Activated naive CD8-positive, alpha-beta T cell treated with anti-CD3 and anti-CD28 coated beads, Interleukin-2, amount 50 U/mL, for 16 hours (primary cell): ENCODE measurements at regions not wholly inside any gene's neighbourhood (a gene's known extent, or its start where the extent isn't known, plus 50 kb on each side); places are given as distances from the start of the nearest gene placed in this dataset.

Experiments used
- DNase-seq: peaks from one replicate; pipeline ENCODE4 v3.0.0-alpha.2; 2020; ENCODE audit warnings: low read depth, low spot score

GRCh38 chr16:79331066-79331465 lies 269.5 kb downstream of the MAF start:
- no peak for DNase-seq

GRCh38 chr16:79329967-79330366 lies 270.6 kb downstream of the MAF start:
- no peak for DNase-seq

- DNase-seq = no peak
These were observed 271.4 kb downstream of the MAF start for GRCh38 chr16:79329166-79329521.

- no peak for DNase-seq
These were observed 272.0 kb downstream of the MAF start for GRCh38 chr16:79328402-79329165.

GRCh38 chr16:79327836-79328235 lies 272.7 kb downstream of the MAF start:
- DNase-seq = no peak

DNA sequence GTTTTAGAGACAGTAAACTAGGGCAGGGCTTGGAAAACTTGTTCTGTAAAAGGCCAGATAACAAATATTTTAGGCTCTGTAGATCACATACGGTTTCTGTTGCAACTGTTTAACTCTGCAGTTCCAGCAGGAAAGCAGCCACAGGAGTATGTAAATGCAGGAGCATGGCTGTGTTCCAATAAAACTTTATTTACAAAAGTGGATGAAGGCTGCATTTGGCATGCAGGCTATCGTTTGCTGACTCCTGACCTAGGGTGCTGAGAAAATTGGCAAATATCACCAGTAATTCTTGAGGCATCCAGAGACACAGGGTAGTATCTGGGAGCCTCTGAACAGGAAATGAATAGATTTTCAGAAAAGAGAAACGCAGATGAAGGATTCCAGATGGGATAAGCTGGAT lies 274.0 kb downstream of the MAF start:
- no peak for DNase-seq

- no peak for DNase-seq
These were observed 275.2 kb downstream of the MAF start for GRCh38 chr16:79325226-79325945.

- no peak for DNase-seq
These were observed 279.6 kb downstream of the MAF start for GRCh38 chr16:79320956-79321355.

- DNase-seq = no peak
These were observed 282.2 kb downstream of the MAF start for GRCh38 chr16:79318143-79318899.

GRCh38 chr16:79317521-79317920 lies 283.0 kb downstream of the MAF start:
- no peak for DNase-seq

DNA sequence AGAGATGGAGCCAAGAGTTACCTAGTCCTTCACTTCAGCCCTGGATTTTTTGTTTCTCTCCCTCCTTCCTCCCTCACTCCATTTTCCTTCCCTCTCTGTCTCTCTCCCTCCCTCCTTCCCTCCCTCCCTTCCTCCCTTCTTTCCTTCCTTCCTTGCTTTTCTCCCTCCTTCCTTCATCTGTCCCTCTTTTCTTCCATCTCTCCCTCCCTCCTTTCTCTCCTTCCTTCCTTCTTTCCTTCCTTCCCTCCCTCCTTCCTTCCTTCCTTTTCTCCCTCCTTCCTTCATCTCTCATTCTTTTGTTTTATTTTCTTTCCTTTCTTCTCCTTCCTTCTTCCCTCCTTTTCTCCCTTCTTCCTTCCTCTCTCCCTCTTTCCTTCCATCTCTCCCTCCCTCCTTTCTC lies 283.5 kb downstream of the MAF start:
- no peak for DNase-seq

DNA sequence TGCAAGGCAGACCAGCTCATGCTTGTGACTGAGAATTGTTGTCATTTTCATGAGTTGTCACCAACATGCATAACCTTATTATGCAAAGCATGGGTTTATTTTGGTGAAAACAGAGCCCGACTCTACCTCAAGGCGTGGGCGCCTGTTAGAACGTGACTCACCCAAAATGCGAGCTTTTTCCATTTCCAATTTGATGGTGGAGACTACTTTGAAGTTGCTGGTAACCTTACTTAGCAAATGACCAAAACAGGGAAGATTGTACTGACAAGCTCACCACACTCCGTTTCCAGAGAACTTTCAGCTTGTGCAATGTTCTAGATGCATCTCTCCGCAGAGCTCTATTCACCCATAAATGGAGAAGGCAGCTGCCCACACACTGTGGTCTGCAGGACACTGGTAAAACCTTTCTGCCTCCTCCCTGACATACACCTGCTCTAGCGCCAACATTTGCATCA lies 284.5 kb downstream of the MAF start:
- no peak for DNase-seq

- DNase-seq = no peak
These were observed 288.0 kb downstream of the MAF start for GRCh38 chr16:79312502-79312901.

DNA sequence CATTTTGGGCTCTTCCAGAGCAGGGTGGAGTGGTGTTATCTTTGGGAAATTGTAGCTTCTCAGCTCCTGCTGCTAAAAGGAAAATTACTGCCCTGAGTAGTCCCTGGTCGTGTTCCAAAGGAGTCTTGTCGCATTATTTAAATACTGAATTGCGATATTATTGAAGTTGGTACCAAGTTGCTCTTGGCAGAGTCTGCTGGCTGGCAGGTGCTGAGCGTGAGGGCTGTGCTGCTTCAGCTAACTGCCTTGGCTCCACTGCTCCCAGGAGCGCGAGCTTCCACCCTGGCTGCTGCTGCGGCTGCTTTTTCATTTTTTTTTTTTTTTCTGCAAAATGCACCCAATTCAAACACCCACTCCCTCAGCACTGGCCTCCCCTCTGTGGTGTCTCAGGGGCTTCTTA lies 289.8 kb downstream of the MAF start:
- DNase-seq = no peak

DNA sequence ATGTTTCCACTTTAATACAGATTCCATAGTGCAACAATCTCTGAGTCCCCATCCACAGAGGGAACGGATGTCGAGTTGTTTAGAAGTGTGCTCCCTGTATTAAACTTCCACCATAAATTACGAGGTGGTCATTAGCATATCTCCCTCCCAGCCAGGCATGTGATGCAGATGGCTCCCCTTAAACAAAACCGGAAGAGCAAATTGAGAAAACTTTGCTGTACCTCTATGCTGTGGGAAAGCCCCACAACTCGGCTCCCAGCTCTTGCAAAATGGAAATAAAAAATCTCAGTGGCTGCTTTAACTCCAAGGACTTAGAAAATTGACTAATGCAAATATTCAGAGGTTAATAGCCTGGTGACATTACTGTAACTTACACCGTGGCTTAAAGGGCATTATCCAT lies 290.9 kb downstream of the MAF start:
- DNase-seq = no peak

DNA sequence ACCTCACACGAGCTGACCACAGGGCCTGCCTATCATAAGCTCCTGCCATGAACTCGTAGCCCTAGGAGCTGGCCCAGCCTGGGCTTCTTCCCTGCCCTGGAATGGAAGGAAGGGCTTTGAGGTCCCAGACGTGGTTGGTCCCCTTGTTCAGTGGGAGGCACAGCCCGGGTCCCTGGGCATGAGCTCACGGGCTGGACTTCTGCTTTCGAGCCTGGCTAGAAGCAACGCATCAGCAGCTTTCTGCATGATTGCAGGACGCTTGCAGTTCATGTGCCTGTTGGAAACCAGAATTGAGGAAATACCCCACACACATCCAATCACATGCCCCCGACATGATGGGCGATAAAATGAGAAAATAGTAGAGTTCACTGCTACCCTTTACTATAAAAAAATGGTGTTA lies 293.3 kb downstream of the MAF start:
- DNase-seq = no peak

DNA sequence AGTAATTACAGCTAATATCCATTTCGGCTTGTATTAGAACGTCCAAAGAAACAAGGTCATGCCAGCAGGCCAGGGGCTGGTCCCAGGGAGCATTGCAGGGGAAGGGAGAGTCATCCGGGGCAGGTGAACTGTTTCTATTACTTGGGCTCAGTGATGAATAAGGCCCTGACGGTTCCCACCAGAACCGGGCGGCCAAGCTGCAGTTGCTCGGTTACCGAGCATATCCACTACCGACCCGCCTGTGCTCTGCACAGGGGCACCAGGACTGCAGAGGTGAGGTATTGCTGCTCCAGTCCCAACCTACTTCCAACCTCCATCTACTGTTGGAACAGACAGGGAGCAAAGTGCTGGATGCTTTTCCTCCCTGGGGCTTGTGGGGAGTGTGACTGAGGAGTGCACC lies 295.5 kb downstream of the MAF start:
- DNase-seq = no peak

GRCh38 chr16:79303959-79304387 lies 296.6 kb downstream of the MAF start:
- no peak for DNase-seq

- DNase-seq = no peak
These were observed 297.3 kb downstream of the MAF start for GRCh38 chr16:79303206-79303605.

GRCh38 chr16:79302731-79303130 lies 297.8 kb downstream of the MAF start:
- DNase-seq = no peak

DNA sequence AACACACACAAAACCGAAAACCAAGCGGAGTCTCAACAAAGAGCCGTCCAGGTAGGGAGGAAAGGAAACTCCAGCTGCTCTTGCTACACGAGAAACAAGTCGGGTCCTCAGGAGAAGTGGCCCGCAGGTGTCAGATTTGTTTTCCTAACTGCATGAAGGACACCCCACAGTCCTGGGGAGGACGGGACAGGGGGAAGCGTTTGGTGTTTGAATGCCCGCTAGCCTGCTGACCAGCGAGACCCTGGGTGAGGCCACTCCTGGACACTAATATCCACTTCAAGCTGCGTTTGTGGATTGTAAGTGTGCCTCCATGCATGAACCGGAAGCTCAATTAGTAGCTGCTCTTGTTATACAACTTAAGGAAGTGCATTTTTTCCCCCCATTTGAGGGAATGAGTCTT lies 299.5 kb downstream of the MAF start:
- no peak for DNase-seq
